T-helper 1 cell treated with Interleukin-12 subunit alpha and Interleukin-12 subunit beta and Interleukin-4 antibody, amounts not matched to agents 30 μg/mL and 1 μg/mL, for 36 hours (primary cell): ENCODE measurements at regions not wholly inside any gene's neighbourhood (a gene's known extent, or its start where the extent isn't known, plus 50 kb on each side); places are given as distances from the start of the nearest gene placed in this dataset.

Experiments used
- H3K27ac Mint-ChIP-seq: one replicate; pipeline ENCODE4 v1.8.0; 2021; ENCODE audit warnings: mild to moderate bottlenecking, mixed read lengths
- H3K27me3 Mint-ChIP-seq: one replicate; pipeline ENCODE4 v1.8.0; 2021; ENCODE audit warnings: low read depth, mixed read lengths
- H3K36me3 Mint-ChIP-seq: one replicate; pipeline ENCODE4 v1.8.0; 2021; ENCODE audit warnings: low read depth, mixed read lengths
- H3K4me1 Mint-ChIP-seq: one replicate; pipeline ENCODE4 v1.8.0; 2021; ENCODE audit warnings: low read depth, mixed read lengths
- H3K4me3 Mint-ChIP-seq: one replicate; pipeline ENCODE4 v1.8.0; 2021; ENCODE audit warnings: mild to moderate bottlenecking, moderate library complexity, mixed read lengths
- H3K9me3 Mint-ChIP-seq: one replicate; pipeline ENCODE4 v1.8.0; 2021; ENCODE audit warnings: mixed read lengths

GRCh38 chr13:99043831-99044231, 66.0 kb upstream of the DOCK9 start:
- Mint-ChIP-seq H3K27ac (no peak overlapping the region), H3K27me3 (no peaks in the 10 kb centered on the region), H3K4me1 (peaks cover 66% of the 10 kb centered on the region), H3K36me3 (peaks cover 13% of the 10 kb centered on the region), H3K4me3 (no peak overlapping the region), H3K9me3 (no peaks in the 10 kb centered on the region)

- no peaks in the 10 kb centered on the region for H3K9me3 Mint-ChIP-seq
- H3K27me3 Mint-ChIP-seq = no peaks in the 10 kb centered on the region
- H3K36me3 Mint-ChIP-seq = peaks cover 16% of the 10 kb centered on the region
- H3K27ac Mint-ChIP-seq = peak overlapping the region; percentile 81
- H3K4me1 Mint-ChIP-seq = peaks cover 70% of the 10 kb centered on the region
- peak overlapping the region; percentile 23 for H3K4me3 Mint-ChIP-seq
These were observed 66.9 kb upstream of the DOCK9 start for GRCh38 chr13:99044764-99045163.

GRCh38 chr13:99045396-99045795, 67.5 kb upstream of the DOCK9 start:
- Mint-ChIP-seq H3K4me1 (peaks cover 76% of the 10 kb centered on the region), H3K27ac (peak overlapping the region; percentile 81), H3K36me3 (peaks cover 15% of the 10 kb centered on the region), H3K9me3 (no peaks in the 10 kb centered on the region), H3K27me3 (no peaks in the 10 kb centered on the region), H3K4me3 (peak overlapping the region; percentile 69)

- Mint-ChIP-seq H3K4me3 (peak overlapping the region; percentile 69), H3K27ac (peak overlapping the region; percentile 81), H3K9me3 (no peaks in the 10 kb centered on the region)
These were observed 69.0 kb upstream of the DOCK9 start for GRCh38 chr13:99046851-99047250.

GRCh38 chr13:99050983-99051488, 73.2 kb upstream of the DOCK9 start:
- Mint-ChIP-seq H3K27me3 (no peaks in the 10 kb centered on the region), H3K27ac (peak overlapping the region; percentile 87), H3K4me3 (peak overlapping the region; percentile 75), H3K36me3 (peaks cover 18% of the 10 kb centered on the region), H3K4me1 (peaks cover 71% of the 10 kb centered on the region), H3K9me3 (no peaks in the 10 kb centered on the region)

More at GRCh38 chr13:99046851-99047250, 69.0 kb upstream of the DOCK9 start:
- Mint-ChIP-seq H3K27me3 (no peaks in the 10 kb centered on the region), H3K4me1 (peaks cover 79% of the 10 kb centered on the region), H3K36me3 (peaks cover 13% of the 10 kb centered on the region)

GRCh38 chr13:99051768-99052455, 74.0 kb upstream of the DOCK9 start:
- peaks cover 65% of the 10 kb centered on the region for H3K4me1 Mint-ChIP-seq
- H3K9me3 Mint-ChIP-seq = no peaks in the 10 kb centered on the region
- peak overlapping the region; percentile 75 for H3K4me3 Mint-ChIP-seq
- peaks cover 18% of the 10 kb centered on the region for H3K36me3 Mint-ChIP-seq
- H3K27ac Mint-ChIP-seq = peak overlapping the region; percentile 87
- H3K27me3 Mint-ChIP-seq = no peaks in the 10 kb centered on the region

- Mint-ChIP-seq H3K9me3 (no peaks in the 10 kb centered on the region), H3K36me3 (peaks cover 15% of the 10 kb centered on the region), H3K27ac (peak overlapping the region; percentile 74), H3K4me1 (peaks cover 57% of the 10 kb centered on the region), H3K27me3 (no peaks in the 10 kb centered on the region), H3K4me3 (peak overlapping the region; percentile 75)
These were observed 75.9 kb upstream of the DOCK9 start for GRCh38 chr13:99053636-99054233.

- Mint-ChIP-seq H3K27me3 (no peaks in the 10 kb centered on the region), H3K27ac (peak overlapping the region; percentile 82), H3K9me3 (no peaks in the 10 kb centered on the region), H3K36me3 (peaks cover 15% of the 10 kb centered on the region), H3K4me1 (peaks cover 56% of the 10 kb centered on the region), H3K4me3 (peak overlapping the region; percentile 80)
These were observed 77.4 kb upstream of the DOCK9 start for GRCh38 chr13:99055281-99055680.

GRCh38 chr13:99055735-99056134, 77.9 kb upstream of the DOCK9 start:
- no peak overlapping the region for H3K27ac Mint-ChIP-seq

GRCh38 chr13:99056381-99057014, 78.6 kb upstream of the DOCK9 start:
- H3K4me3 Mint-ChIP-seq = no peak overlapping the region
- peaks cover 19% of the 10 kb centered on the region for H3K36me3 Mint-ChIP-seq
- peaks cover 52% of the 10 kb centered on the region for H3K4me1 Mint-ChIP-seq
- no peaks in the 10 kb centered on the region for H3K27me3 Mint-ChIP-seq
- no peak overlapping the region for H3K27ac Mint-ChIP-seq
- H3K9me3 Mint-ChIP-seq = no peaks in the 10 kb centered on the region

More at GRCh38 chr13:99055735-99056134, 77.9 kb upstream of the DOCK9 start:
- H3K4me3 Mint-ChIP-seq = no peak overlapping the region
- peaks cover 15% of the 10 kb centered on the region for H3K36me3 Mint-ChIP-seq
- no peaks in the 10 kb centered on the region for H3K27me3 Mint-ChIP-seq
- H3K4me1 Mint-ChIP-seq = peaks cover 53% of the 10 kb centered on the region
- no peaks in the 10 kb centered on the region for H3K9me3 Mint-ChIP-seq

- H3K4me3 Mint-ChIP-seq = no peak overlapping the region
- no peaks in the 10 kb centered on the region for H3K27me3 Mint-ChIP-seq
- no peaks in the 10 kb centered on the region for H3K9me3 Mint-ChIP-seq
- no peak overlapping the region for H3K27ac Mint-ChIP-seq
- peaks cover 24% of the 10 kb centered on the region for H3K36me3 Mint-ChIP-seq
- peaks cover 50% of the 10 kb centered on the region for H3K4me1 Mint-ChIP-seq
These were observed 79.6 kb upstream of the DOCK9 start for GRCh38 chr13:99057310-99057975.

GRCh38 chr13:99058527-99059495, 80.9 kb upstream of the DOCK9 start:
- H3K27ac Mint-ChIP-seq = no peak overlapping the region
- peaks cover 47% of the 10 kb centered on the region for H3K4me1 Mint-ChIP-seq
- no peaks in the 10 kb centered on the region for H3K27me3 Mint-ChIP-seq
- peaks cover 30% of the 10 kb centered on the region for H3K36me3 Mint-ChIP-seq
- H3K4me3 Mint-ChIP-seq = no peak overlapping the region
- H3K9me3 Mint-ChIP-seq = no peaks in the 10 kb centered on the region

- no peaks in the 10 kb centered on the region for H3K27me3 Mint-ChIP-seq
- no peak overlapping the region for H3K27ac Mint-ChIP-seq
- peaks cover 45% of the 10 kb centered on the region for H3K4me1 Mint-ChIP-seq
- no peaks in the 10 kb centered on the region for H3K9me3 Mint-ChIP-seq
- no peak overlapping the region for H3K4me3 Mint-ChIP-seq
- H3K36me3 Mint-ChIP-seq = peaks cover 32% of the 10 kb centered on the region
These were observed 81.7 kb upstream of the DOCK9 start for GRCh38 chr13:99059498-99060075.
